ENCODE measurements at regions not wholly inside any gene's neighbourhood (a gene's known extent, or its start where the extent isn't known, plus 50 kb on each side); places are given as distances from the start of the nearest gene placed in this dataset.

DNA sequence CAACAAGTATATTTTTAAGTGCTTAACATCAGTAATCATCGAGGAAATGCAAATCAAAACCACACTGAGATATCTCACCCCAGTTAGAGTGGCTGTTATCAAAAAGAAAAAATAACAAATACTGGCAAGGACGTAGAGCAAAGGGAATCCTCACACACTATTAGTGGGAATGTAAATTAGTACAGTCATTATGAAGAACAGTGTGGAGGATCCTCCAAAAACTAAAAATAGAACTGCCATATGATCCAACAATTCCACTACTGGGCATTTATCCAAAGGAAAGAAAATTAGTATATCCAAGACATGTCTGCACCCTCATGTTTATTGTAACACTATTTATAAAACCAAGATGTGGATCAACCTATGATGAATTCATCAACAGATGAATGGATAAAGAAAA, 149.0 kb upstream of the PWP1 start:
- TF ChIP-seq, protein P1, sequence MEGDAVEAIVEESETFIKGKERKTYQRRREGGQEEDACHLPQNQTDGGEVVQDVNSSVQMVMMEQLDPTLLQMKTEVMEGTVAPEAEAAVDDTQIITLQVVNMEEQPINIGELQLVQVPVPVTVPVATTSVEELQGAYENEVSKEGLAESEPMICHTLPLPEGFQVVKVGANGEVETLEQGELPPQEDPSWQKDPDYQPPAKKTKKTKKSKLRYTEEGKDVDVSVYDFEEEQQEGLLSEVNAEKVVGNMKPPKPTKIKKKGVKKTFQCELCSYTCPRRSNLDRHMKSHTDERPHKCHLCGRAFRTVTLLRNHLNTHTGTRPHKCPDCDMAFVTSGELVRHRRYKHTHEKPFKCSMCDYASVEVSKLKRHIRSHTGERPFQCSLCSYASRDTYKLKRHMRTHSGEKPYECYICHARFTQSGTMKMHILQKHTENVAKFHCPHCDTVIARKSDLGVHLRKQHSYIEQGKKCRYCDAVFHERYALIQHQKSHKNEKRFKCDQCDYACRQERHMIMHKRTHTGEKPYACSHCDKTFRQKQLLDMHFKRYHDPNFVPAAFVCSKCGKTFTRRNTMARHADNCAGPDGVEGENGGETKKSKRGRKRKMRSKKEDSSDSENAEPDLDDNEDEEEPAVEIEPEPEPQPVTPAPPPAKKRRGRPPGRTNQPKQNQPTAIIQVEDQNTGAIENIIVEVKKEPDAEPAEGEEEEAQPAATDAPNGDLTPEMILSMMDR (conservative IDR thresholded peaks at IDR 0.05; ENCODE audit: low read depth, low read length) = no peak
- TF ChIP-seq EZH2 (IDR thresholded peaks at IDR 0.05; ENCODE audit: borderline replicate concordance, low read depth, low read length, poor library complexity, severe bottlenecking) = no peak
